Liver (tissue), 3 donors: ENCODE measurements at regions not wholly inside any gene's neighbourhood (a gene's known extent, or its start where the extent isn't known, plus 50 kb on each side); places are given as distances from the start of the nearest gene placed in this dataset.

ENCODE experiments used
- MAX ChIP-seq: IDR thresholded peaks from 2 replicates; pipeline ENCODE4 v1.6.1; 2016; ENCODE audit warnings: antibody characterized with exemption
- RAD21 ChIP-seq, 2 donors: IDR thresholded peaks; 2 replicates each; pipeline ENCODE4 v1.6.1; 2016; ENCODE audit warnings: antibody characterized with exemption in 2 of 2, mild to moderate bottlenecking in 2 of 2
- YY1 ChIP-seq: IDR thresholded peaks from 2 replicates; pipeline ENCODE4 v1.6.1; 2016; ENCODE audit warnings: antibody characterized with exemption, mild to moderate bottlenecking
- TF ChIP-seq, protein P1 (sequence below): fragments of 150-350 bp; IDR thresholded peaks from 2 replicates; pipeline ENCODE4 v1.5.1; 2017; ENCODE audit warnings: improper control_type of control experiment, low read depth, low read length; ENCODE audit not compliant: missing input control
- TF ChIP-seq, protein P2 (sequence below): IDR thresholded peaks from 2 replicates; pipeline ENCODE4 v1.6.1; 2016; ENCODE audit warnings: antibody characterized with exemption, mild to moderate bottlenecking
- TF ChIP-seq, protein P3 (sequence below): IDR thresholded peaks from 2 replicates; pipeline ENCODE4 v1.6.1; 2016; ENCODE audit warnings: antibody characterized with exemption
- donor health status: healthy.
- donor health status: healthy.

GRCh38 chr1:163657719-163658118, 336.0 kb downstream of the NUF2 start:
- TF ChIP-seq, protein P1, sequence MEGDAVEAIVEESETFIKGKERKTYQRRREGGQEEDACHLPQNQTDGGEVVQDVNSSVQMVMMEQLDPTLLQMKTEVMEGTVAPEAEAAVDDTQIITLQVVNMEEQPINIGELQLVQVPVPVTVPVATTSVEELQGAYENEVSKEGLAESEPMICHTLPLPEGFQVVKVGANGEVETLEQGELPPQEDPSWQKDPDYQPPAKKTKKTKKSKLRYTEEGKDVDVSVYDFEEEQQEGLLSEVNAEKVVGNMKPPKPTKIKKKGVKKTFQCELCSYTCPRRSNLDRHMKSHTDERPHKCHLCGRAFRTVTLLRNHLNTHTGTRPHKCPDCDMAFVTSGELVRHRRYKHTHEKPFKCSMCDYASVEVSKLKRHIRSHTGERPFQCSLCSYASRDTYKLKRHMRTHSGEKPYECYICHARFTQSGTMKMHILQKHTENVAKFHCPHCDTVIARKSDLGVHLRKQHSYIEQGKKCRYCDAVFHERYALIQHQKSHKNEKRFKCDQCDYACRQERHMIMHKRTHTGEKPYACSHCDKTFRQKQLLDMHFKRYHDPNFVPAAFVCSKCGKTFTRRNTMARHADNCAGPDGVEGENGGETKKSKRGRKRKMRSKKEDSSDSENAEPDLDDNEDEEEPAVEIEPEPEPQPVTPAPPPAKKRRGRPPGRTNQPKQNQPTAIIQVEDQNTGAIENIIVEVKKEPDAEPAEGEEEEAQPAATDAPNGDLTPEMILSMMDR = no peak
- TF ChIP-seq, protein P2, sequence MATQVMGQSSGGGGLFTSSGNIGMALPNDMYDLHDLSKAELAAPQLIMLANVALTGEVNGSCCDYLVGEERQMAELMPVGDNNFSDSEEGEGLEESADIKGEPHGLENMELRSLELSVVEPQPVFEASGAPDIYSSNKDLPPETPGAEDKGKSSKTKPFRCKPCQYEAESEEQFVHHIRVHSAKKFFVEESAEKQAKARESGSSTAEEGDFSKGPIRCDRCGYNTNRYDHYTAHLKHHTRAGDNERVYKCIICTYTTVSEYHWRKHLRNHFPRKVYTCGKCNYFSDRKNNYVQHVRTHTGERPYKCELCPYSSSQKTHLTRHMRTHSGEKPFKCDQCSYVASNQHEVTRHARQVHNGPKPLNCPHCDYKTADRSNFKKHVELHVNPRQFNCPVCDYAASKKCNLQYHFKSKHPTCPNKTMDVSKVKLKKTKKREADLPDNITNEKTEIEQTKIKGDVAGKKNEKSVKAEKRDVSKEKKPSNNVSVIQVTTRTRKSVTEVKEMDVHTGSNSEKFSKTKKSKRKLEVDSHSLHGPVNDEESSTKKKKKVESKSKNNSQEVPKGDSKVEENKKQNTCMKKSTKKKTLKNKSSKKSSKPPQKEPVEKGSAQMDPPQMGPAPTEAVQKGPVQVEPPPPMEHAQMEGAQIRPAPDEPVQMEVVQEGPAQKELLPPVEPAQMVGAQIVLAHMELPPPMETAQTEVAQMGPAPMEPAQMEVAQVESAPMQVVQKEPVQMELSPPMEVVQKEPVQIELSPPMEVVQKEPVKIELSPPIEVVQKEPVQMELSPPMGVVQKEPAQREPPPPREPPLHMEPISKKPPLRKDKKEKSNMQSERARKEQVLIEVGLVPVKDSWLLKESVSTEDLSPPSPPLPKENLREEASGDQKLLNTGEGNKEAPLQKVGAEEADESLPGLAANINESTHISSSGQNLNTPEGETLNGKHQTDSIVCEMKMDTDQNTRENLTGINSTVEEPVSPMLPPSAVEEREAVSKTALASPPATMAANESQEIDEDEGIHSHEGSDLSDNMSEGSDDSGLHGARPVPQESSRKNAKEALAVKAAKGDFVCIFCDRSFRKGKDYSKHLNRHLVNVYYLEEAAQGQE = no peak
- TF ChIP-seq YY1 (no peak), RAD21 (IDR thresholded peaks at IDR 0.05) (no peak), MAX (no peak)
- TF ChIP-seq, protein P3, sequence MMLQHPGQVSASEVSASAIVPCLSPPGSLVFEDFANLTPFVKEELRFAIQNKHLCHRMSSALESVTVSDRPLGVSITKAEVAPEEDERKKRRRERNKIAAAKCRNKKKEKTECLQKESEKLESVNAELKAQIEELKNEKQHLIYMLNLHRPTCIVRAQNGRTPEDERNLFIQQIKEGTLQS = no peak
